Lung (tissue), 11 donors: ENCODE measurements at regions not wholly inside any gene's neighbourhood (a gene's known extent, or its start where the extent isn't known, plus 50 kb on each side); places are given as distances from the start of the nearest gene placed in this dataset.

ENCODE experiments used
- ATAC-seq: fragments of 200-7000 bp; cut with Tn5 transposase; one replicate; pipeline ENCODE4 v1.9.1; 2020; ENCODE audit warnings: moderate number of reproducible peaks; ENCODE audit not compliant: insufficient read depth, low FRiP score
- DNase-seq, 3 donors: peaks; one replicate each; pipeline ENCODE4 v3.0.0-alpha.2; 2013 to 2017
- H3K27ac ChIP-seq, 2 donors: one replicate each; pipeline ENCODE4 v1.5.1; 2013; ENCODE audit warnings: mild to moderate bottlenecking in 2 of 2, moderate library complexity in 2 of 2, control low read depth in 1 of 2, inconsistent platforms in 1 of 2, low read depth in 1 of 2, low read length in 1 of 2
- H3K27me3 ChIP-seq, 3 donors: one replicate each; pipeline ENCODE4 v1.5.1; 2013; ENCODE audit warnings: low read length in 2 of 3; ENCODE audit not compliant: control insufficient read depth in 3 of 3, insufficient read depth in 3 of 3
- H3K36me3 ChIP-seq, 4 donors: one replicate each; pipeline ENCODE4 v1.5.1; 2013; ENCODE audit warnings: low read length in 4 of 4, mild to moderate bottlenecking in 1 of 4, moderate library complexity in 1 of 4; ENCODE audit not compliant: control insufficient read depth in 4 of 4, insufficient read depth in 4 of 4
- H3K4me1 ChIP-seq, 5 donors: one replicate each; pipeline ENCODE4 v1.5.1; 2013; ENCODE audit warnings: low read length in 5 of 5, mild to moderate bottlenecking in 2 of 5, moderate library complexity in 1 of 5; ENCODE audit not compliant: control insufficient read depth in 5 of 5, insufficient read depth in 5 of 5
- H3K4me3 ChIP-seq: one replicate; pipeline ENCODE4 v1.5.1; 2013; ENCODE audit warnings: mild to moderate bottlenecking, control low read depth, moderate library complexity
- H3K9ac ChIP-seq, 2 donors: one replicate each; pipeline ENCODE4 v1.5.1; 2013; ENCODE audit warnings: low read length in 2 of 2, control low read depth in 1 of 2; ENCODE audit not compliant: insufficient read depth in 1 of 2
- H3K9me3 ChIP-seq, 4 donors: one replicate each; pipeline ENCODE4 v1.5.1; 2013; ENCODE audit warnings: low read length in 3 of 4, mild to moderate bottlenecking in 1 of 4, moderate library complexity in 1 of 4; ENCODE audit not compliant: control insufficient read depth in 4 of 4, insufficient read depth in 3 of 4
- WGBS, 2 donors: extraction: QIAGEN DNeasy Blood & Tissue Kit; methylation state at CpG; one replicate each; pipeline ENCODE4 v1.1.7; 2013; 5-methylcytosine and 5-hydroxymethylcytosine counted together
- TF ChIP-seq, protein P1 (sequence below): IDR thresholded peaks from 2 replicates; pipeline ENCODE4 v1.5.1; 2012; ENCODE audit warnings: mild to moderate bottlenecking; ENCODE audit errors: control extremely low read depth, extremely low read depth
- donor health status: control.
- donor health status: control.
- donor health status: Bipolar disorder and iron deficiency.
- donor health status: healthy.
- donor health status: DM: yes; HTN: yes; CAD: no.

- H3K9me3 ChIP-seq, result no peaks in the 10 kb centered on the region
- DNase-seq, result no peak
- H3K4me3 ChIP-seq, result no peak overlapping the region
- TF ChIP-seq, protein P1, sequence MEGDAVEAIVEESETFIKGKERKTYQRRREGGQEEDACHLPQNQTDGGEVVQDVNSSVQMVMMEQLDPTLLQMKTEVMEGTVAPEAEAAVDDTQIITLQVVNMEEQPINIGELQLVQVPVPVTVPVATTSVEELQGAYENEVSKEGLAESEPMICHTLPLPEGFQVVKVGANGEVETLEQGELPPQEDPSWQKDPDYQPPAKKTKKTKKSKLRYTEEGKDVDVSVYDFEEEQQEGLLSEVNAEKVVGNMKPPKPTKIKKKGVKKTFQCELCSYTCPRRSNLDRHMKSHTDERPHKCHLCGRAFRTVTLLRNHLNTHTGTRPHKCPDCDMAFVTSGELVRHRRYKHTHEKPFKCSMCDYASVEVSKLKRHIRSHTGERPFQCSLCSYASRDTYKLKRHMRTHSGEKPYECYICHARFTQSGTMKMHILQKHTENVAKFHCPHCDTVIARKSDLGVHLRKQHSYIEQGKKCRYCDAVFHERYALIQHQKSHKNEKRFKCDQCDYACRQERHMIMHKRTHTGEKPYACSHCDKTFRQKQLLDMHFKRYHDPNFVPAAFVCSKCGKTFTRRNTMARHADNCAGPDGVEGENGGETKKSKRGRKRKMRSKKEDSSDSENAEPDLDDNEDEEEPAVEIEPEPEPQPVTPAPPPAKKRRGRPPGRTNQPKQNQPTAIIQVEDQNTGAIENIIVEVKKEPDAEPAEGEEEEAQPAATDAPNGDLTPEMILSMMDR, result no peak
- no peak for ATAC-seq
- H3K36me3 ChIP-seq, result no peaks in the 10 kb centered on the region
- no peaks in the 10 kb centered on the region for H3K4me1 ChIP-seq
- H3K27ac ChIP-seq, result no peak overlapping the region
- H3K9ac ChIP-seq, result no peak overlapping the region
- no peaks in the 10 kb centered on the region for H3K27me3 ChIP-seq
These were observed 611.7 kb upstream of the FTMT start for GRCh38 chr5:121239951-121240350.

GRCh38 chr5:121246971-121247370, 604.7 kb upstream of the FTMT start:
- Histone ChIP-seq H3K9me3 (no peaks in the 10 kb centered on the region), H3K27ac (no peak overlapping the region), H3K4me1 (no peaks in the 10 kb centered on the region), H3K36me3 (no peaks in the 10 kb centered on the region), H3K4me3 (no peak overlapping the region), H3K27me3 (no peaks in the 10 kb centered on the region), H3K9ac (no peak overlapping the region)
- TF ChIP-seq, protein P1, result no peak
- ATAC-seq (no peak), DNase-seq (no peak)
- 65 to 76% methylated on average over 3 of the region's 3 CpGs for WGBS, 2 donors

GRCh38 chr5:121251954-121252353, 599.7 kb upstream of the FTMT start:
- TF ChIP-seq, protein P1, result no peak
- H3K9me3 ChIP-seq, result peaks cover 0 to 3% (median 0%) of the 10 kb centered on the region in 4 donors

DNA sequence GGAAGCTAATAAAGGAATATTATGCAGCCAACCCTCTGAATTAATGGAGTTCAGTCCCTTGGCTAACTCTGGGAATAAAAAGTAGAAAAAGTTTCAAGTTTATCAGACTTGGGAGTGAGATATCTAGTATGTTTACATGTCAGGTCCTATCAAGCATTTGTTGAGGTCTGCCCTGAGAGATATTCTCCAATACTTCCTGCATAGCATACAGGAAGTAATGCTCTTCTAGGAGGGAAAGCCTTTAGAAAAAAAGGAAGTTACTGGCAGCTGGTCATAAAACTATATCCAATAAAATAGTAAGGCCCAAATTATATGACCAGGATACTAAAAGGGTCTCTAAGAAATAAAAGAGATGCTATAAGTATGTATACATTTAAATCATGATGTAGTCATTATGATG, 594.1 kb upstream of the FTMT start:
- Histone ChIP-seq H3K9me3 (peaks cover 0 to 3% (median 0%) of the 10 kb centered on the region in 4 donors), H3K4me3 (no peak overlapping the region), H3K4me1 (no peaks in the 10 kb centered on the region), H3K9ac (no peak overlapping the region), H3K27ac (no peak overlapping the region), H3K27me3 (no peaks in the 10 kb centered on the region), H3K36me3 (no peaks in the 10 kb centered on the region)
- ATAC-seq (no peak), DNase-seq (no peak)
- TF ChIP-seq, protein P1, result no peak

More at GRCh38 chr5:121251954-121252353, 599.7 kb upstream of the FTMT start:
- no peak for ATAC-seq
- WGBS, 2 donors, result 66 to 77% methylated on average over 5 of the region's 5 CpGs
- no peak for DNase-seq
- Histone ChIP-seq H3K9ac (no peak overlapping the region), H3K27me3 (no peaks in the 10 kb centered on the region), H3K4me1 (no peaks in the 10 kb centered on the region), H3K36me3 (no peaks in the 10 kb centered on the region), H3K27ac (no peak overlapping the region), H3K4me3 (no peak overlapping the region)
